ENCODE measurements at regions not wholly inside any gene's neighbourhood (a gene's known extent, or its start where the extent isn't known, plus 50 kb on each side); places are given as distances from the start of the nearest gene placed in this dataset.

DNA sequence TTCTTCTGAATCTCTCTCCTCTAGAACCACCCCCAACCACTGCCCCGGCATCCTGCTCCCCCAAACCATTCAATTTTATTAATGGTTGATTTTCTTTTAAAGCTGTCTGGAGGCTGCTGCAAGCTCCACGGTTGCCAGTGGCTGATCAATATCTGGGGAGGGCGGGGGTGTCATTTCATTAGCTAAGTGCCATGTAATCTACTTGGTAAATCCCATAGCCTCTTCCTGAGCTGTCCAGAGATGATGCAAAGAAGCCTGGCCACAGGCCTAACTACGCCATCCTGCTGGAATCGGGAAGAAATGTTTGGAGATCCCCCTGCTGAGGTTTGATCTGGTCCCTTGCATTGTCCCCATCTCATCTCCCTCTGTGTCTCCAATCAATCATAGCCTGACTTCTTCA, 440.1 kb downstream of the MIAT start:
- TF ChIP-seq, protein P1, sequence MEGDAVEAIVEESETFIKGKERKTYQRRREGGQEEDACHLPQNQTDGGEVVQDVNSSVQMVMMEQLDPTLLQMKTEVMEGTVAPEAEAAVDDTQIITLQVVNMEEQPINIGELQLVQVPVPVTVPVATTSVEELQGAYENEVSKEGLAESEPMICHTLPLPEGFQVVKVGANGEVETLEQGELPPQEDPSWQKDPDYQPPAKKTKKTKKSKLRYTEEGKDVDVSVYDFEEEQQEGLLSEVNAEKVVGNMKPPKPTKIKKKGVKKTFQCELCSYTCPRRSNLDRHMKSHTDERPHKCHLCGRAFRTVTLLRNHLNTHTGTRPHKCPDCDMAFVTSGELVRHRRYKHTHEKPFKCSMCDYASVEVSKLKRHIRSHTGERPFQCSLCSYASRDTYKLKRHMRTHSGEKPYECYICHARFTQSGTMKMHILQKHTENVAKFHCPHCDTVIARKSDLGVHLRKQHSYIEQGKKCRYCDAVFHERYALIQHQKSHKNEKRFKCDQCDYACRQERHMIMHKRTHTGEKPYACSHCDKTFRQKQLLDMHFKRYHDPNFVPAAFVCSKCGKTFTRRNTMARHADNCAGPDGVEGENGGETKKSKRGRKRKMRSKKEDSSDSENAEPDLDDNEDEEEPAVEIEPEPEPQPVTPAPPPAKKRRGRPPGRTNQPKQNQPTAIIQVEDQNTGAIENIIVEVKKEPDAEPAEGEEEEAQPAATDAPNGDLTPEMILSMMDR (IDR thresholded peaks at IDR 0.05; ENCODE audit: low read length) = no peak
- TF ChIP-seq EZH2 (optimal IDR thresholded peaks at IDR 0.05; ENCODE audit: low read depth, low read length) = no peak
- TF ChIP-seq EZH2phosphoT487 (IDR thresholded peaks at IDR 0.05; ENCODE audit: low read length) = no peak
- H3K9me2 ChIP-seq (replicated peaks; ENCODE audit: insufficient read depth, low read length) = no peaks in the 10 kb centered on the region
- H3K79me2 ChIP-seq (ENCODE audit: low read length) = no peaks in the 10 kb centered on the region
- H4K20me1 ChIP-seq (ENCODE audit: insufficient read depth, low read length) = no peaks in the 10 kb centered on the region
- H3K4me1 ChIP-seq (ENCODE audit: low read length) = no peaks in the 10 kb centered on the region
- H3K27ac ChIP-seq (ENCODE audit: low read length) = no peak overlapping the region
- no peaks in the 10 kb centered on the region for H3K9me3 ChIP-seq (replicated peaks; ENCODE audit: insufficient read depth, low read length)
- H3F3A ChIP-seq (ENCODE audit: insufficient read depth, low read length) = no peaks in the 10 kb centered on the region
- no peak for DNase-seq
- no peak overlapping the region for H2AFZ ChIP-seq (ENCODE audit: low read length)
- no peak overlapping the region for H3K9ac ChIP-seq (ENCODE audit: low read length)
- H3K4me2 ChIP-seq (ENCODE audit: low read depth, low read length) = no peak overlapping the region
- no peak overlapping the region for H3K4me3 ChIP-seq (ENCODE audit: low read length)
- no peaks in the 10 kb centered on the region for H3K36me3 ChIP-seq (replicated peaks; ENCODE audit: insufficient read depth, low read length)
- peaks cover 70% of the 10 kb centered on the region for H3K27me3 ChIP-seq (replicated peaks; ENCODE audit: insufficient read depth, low read length)

DNA sequence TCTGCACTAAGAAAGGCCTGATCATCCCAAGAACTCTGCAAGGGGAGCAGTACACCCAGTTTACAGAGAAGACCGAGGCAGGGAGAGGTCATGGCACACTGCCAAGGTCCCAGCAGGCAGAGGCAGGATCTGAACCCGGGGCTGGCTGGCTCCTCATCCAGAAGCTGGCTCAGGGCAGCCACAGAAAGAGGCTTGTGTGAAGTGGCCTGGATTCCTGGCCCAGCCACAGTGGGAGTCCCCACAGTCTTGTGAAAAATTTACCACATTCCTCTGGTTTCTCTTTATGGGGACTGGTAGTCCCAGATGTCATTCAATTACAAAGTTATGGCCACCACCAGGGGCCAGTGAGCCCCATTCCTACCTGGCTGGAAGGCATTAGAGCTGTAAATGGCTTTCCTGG, 440.5 kb downstream of the MIAT start:
- TF ChIP-seq EZH2 (optimal IDR thresholded peaks at IDR 0.05; ENCODE audit: low read depth, low read length) (no peak), EZH2phosphoT487 (IDR thresholded peaks at IDR 0.05; ENCODE audit: low read length) (no peak)
- TF ChIP-seq, protein P1 (IDR thresholded peaks at IDR 0.05; ENCODE audit: low read length) = no peak
- no peaks in the 10 kb centered on the region for H3K9me3 ChIP-seq (replicated peaks; ENCODE audit: insufficient read depth, low read length)
- H3K79me2 ChIP-seq (ENCODE audit: low read length) = no peaks in the 10 kb centered on the region
- H3K4me3 ChIP-seq (ENCODE audit: low read length) = no peak overlapping the region
- H3K27me3 ChIP-seq (replicated peaks; ENCODE audit: insufficient read depth, low read length) = peaks cover 74% of the 10 kb centered on the region
- no peak overlapping the region for H3K27ac ChIP-seq (ENCODE audit: low read length)
- no peaks in the 10 kb centered on the region for H3K36me3 ChIP-seq (replicated peaks; ENCODE audit: insufficient read depth, low read length)
- H3F3A ChIP-seq (ENCODE audit: insufficient read depth, low read length) = no peaks in the 10 kb centered on the region
- H3K9ac ChIP-seq (ENCODE audit: low read length) = no peak overlapping the region
- H3K4me1 ChIP-seq (ENCODE audit: low read length) = no peaks in the 10 kb centered on the region
- H2AFZ ChIP-seq (ENCODE audit: low read length) = no peak overlapping the region
- no peaks in the 10 kb centered on the region for H3K9me2 ChIP-seq (replicated peaks; ENCODE audit: insufficient read depth, low read length)
- no peak overlapping the region for H3K4me2 ChIP-seq (ENCODE audit: low read depth, low read length)
- DNase-seq = no peak
- no peaks in the 10 kb centered on the region for H4K20me1 ChIP-seq (ENCODE audit: insufficient read depth, low read length)

DNA sequence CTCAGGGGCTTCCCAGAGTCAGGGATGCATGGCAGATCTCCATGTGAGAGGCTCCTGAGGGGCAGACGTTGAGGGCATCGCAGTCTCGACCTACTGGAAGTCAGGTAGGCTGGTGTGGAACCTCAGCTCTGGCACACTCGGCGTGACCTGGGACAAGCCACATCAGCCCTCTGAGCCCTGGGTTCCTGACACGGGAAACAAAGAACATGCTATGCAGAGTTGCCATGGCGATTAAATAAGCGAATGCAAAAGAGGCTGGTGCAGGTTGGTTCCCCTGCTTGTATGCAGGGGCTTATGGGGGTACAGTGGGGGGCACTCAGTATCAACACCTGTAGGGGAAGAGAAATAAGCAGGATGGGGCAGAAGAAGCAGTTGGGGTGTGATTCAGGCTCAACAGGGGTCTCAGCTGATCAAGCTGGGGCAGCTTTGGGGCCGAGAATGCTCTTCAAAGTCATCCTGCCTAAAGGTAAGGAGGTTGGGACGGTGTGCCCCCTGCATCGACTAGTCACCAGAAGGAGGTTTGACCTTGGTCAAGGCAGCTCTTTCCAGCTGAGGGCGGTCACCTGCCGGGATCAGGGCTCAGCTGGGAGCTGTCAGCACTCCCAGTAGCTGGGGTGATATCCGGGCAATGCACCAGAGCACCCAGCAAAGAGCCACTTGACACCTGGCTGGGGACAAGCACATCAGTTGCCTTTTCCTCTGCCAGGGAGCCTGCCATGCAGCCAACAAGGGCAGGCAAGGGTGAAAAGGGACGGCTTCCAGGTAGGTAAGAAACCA, 442.7 kb downstream of the MIAT start:
- H3K9ac ChIP-seq (ENCODE audit: low read length) = no peak overlapping the region
- H3K4me3 ChIP-seq (ENCODE audit: low read length) = no peak overlapping the region
- no peaks in the 10 kb centered on the region for H3K9me3 ChIP-seq (replicated peaks; ENCODE audit: insufficient read depth, low read length)
- H3K36me3 ChIP-seq (replicated peaks; ENCODE audit: insufficient read depth, low read length) = no peaks in the 10 kb centered on the region
- H3K79me2 ChIP-seq (ENCODE audit: low read length) = no peaks in the 10 kb centered on the region
- H4K20me1 ChIP-seq (ENCODE audit: insufficient read depth, low read length) = no peaks in the 10 kb centered on the region
- H2AFZ ChIP-seq (ENCODE audit: low read length) = no peak overlapping the region
- H3K27ac ChIP-seq (ENCODE audit: low read length) = no peak overlapping the region
- no peak overlapping the region for H3K4me2 ChIP-seq (ENCODE audit: low read depth, low read length)
- TF ChIP-seq, protein P1 (IDR thresholded peaks at IDR 0.05; ENCODE audit: low read length) = no peak
- TF ChIP-seq EZH2phosphoT487 (IDR thresholded peaks at IDR 0.05; ENCODE audit: low read length) (no peak), EZH2 (optimal IDR thresholded peaks at IDR 0.05; ENCODE audit: low read depth, low read length) (no peak)
- DNase-seq = no peak
- H3K27me3 ChIP-seq (replicated peaks; ENCODE audit: insufficient read depth, low read length) = peaks cover 90% of the 10 kb centered on the region
- no peaks in the 10 kb centered on the region for H3K4me1 ChIP-seq (ENCODE audit: low read length)
- H3K9me2 ChIP-seq (replicated peaks; ENCODE audit: insufficient read depth, low read length) = no peaks in the 10 kb centered on the region
- H3F3A ChIP-seq (ENCODE audit: insufficient read depth, low read length) = no peaks in the 10 kb centered on the region

Data from MM.1S (cell line).